Choroid plexus epithelial cell (primary cell): ENCODE measurements at regions not wholly inside any gene's neighbourhood (a gene's known extent, or its start where the extent isn't known, plus 50 kb on each side); places are given as distances from the start of the nearest gene placed in this dataset.

Experiments
- DNase-seq: peaks from one replicate; pipeline ENCODE4 v3.0.0-alpha.2; 2010; ENCODE audit warnings: low read depth
- H3K4me3 ChIP-seq: 2 replicates; pipeline ENCODE4 v1.5.1; 2011; ENCODE audit warnings: low read depth, mild to moderate bottlenecking, control low read depth, low read length, moderate library complexity
- TF ChIP-seq, protein P1 (sequence below): conservative IDR thresholded peaks from 2 replicates; pipeline ENCODE4 v1.5.1; 2011; ENCODE audit warnings: low read depth, mild to moderate bottlenecking, control low read depth, inconsistent platforms, low read length, moderate library complexity

DNA sequence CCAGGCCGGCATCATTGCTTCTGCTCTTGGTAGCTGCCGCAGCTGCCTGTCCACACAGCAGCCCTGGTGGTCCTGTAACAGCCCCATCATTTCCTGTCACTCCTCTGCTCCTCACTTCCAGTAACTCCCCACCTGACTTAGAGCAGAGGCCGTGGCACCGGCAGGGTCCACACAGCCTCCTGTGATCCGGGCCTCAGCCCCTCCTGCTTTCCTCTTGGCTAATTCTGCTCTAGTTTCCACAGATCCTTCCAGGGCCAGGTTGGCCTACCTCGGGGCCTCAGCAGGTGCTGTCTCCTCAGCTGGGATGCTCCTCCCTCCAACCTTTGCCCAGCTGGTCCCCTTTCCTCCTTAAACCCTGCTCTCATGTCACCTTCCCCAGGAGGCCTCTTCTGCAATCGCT, 80.2 kb downstream of the FZD10 start:
- TF ChIP-seq, protein P1, sequence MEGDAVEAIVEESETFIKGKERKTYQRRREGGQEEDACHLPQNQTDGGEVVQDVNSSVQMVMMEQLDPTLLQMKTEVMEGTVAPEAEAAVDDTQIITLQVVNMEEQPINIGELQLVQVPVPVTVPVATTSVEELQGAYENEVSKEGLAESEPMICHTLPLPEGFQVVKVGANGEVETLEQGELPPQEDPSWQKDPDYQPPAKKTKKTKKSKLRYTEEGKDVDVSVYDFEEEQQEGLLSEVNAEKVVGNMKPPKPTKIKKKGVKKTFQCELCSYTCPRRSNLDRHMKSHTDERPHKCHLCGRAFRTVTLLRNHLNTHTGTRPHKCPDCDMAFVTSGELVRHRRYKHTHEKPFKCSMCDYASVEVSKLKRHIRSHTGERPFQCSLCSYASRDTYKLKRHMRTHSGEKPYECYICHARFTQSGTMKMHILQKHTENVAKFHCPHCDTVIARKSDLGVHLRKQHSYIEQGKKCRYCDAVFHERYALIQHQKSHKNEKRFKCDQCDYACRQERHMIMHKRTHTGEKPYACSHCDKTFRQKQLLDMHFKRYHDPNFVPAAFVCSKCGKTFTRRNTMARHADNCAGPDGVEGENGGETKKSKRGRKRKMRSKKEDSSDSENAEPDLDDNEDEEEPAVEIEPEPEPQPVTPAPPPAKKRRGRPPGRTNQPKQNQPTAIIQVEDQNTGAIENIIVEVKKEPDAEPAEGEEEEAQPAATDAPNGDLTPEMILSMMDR = no peak
- no peak overlapping the region for H3K4me3 ChIP-seq
- no peak for DNase-seq

DNA sequence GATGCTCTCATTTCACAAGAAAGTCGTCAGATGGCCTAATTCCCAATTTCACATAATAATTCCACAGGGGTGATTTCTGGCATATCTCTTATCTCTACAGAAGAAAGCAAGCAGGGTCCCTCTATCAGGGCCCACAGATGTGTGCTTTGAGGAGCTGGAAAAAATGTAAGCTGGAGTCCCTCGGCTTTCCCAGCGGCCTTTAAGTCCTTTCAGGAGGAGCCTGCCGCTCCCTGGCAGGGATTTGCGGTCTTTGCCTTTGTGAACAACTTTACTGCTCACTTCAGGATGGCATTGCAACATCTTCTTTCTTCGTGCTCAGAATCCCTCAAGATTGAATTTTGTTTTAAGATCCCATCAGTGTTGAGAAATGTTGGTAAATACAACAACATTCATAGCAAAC, 83.0 kb downstream of the FZD10 start:
- DNase-seq = no peak
- TF ChIP-seq, protein P1 = no peak
- no peak overlapping the region for H3K4me3 ChIP-seq

DNA sequence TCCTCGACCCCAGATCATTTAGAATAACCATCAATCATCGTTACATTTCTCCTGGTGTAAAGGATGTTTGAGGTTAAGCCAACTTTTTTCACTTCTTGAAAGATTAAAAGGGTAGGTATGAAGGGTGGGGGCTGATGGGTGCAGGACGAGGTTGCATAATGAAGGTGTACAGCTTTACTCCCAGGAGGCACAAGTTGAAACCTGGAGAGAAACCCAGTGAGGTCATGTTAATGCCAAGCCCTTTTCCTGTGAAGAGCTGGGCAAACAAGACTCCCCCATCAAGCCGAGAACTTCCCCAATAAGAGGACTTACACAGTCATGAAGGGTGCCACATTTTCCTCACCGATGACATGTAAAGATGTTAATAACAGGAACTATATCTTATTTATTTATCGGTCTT, 84.3 kb downstream of the FZD10 start:
- TF ChIP-seq, protein P1 = no peak
- no peak overlapping the region for H3K4me3 ChIP-seq
- DNase-seq = no peak

DNA sequence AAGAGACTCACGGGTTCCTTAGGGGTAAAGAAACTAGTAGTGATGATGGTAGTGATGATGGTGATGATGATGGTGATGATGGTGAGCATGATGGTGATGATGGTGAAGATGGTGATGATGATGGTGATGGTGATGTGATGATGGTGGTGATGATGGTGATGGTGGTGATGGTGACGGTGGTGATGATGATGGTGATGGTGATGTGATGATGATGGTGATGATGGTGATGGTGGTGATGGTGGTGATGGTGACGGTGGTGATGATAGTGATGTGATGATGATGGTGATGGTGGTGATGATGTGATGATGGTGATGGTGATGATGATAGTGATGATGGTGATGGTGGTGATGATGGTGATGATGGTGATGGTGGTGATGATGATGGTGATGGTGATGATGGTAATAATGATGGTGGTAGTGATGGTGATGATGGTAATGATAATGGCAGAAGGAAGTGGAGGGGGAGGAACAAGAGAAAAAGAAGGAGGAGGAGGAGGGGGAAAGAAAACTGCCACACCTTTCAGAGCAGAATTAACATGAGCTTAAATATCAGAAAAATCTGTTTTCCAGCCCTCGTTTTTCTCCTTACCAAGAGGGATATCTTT, 85.5 kb downstream of the FZD10 start:
- no peak for DNase-seq
- TF ChIP-seq, protein P1 = no peak
- no peak overlapping the region for H3K4me3 ChIP-seq

DNA sequence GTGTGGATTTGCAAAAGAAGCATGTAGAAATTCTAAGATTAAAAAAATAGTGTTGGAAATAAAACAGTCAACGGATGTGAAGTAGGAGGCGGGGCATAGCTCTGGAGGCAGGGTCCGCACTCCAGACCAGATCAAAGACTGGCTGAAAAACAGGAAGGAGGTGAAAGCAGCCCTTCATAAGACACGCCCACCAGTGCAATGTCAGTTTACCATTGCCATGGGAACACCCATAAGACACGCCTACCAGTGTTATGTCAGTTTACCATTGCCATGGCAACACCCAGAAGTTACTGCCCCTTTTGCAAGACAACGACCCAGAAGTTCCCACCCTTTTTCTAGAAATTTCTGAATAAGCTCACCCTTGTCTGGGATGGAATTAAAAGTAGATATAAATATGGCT, 87.1 kb downstream of the FZD10 start:
- TF ChIP-seq, protein P1 = no peak
- DNase-seq = no peak

DNA sequence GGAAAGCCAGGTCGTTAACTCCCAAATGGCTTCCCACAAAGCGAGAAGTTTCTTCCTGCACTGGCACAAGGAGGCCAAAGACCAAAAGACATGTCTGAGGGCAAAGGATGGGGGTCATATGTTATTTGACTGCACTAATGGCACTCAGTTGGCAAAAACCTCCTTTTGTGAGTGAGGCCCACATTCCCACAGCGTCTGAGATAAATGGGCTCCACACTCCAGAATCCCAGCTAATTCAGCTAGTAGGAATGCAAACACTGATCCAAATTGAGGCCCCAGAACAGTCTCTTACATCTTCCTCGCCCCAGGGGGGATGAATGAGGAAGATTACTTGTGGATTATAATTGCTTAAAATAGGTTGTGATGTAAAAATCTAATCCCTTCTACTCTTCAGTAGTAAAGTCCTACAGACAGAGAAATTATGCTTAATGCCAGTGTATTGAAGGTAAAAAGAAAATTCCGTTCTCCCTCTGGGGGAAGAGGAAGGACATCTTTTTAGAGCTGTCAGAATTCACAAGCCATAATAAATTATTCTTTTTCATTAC, 86.4 kb upstream of the PIWIL1 start:
- TF ChIP-seq, protein P1 = no peak
- DNase-seq = no peak
- H3K4me3 ChIP-seq = no peak overlapping the region

More for the DNA sequence above, 87.1 kb downstream of the FZD10 start:
- no peak overlapping the region for H3K4me3 ChIP-seq

DNA sequence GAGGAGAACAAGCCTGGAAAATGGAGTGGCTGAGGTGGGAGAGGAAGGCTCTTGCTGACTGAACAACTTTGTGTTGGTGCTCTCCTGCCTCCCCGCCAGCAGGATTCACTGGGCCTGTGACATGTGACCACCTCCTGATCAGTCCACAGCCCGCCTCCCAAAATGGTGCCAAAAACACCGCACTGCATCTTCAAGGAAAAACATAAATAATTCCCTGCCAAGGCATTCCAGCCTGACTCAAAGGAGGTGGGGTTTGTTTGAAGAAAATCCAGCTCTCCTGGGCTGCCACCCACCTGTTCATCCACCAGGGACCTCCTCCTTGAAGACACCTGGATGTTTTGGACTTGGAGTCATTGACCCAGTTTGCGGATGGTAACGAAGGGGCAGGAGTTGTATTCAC, 83.8 kb upstream of the PIWIL1 start:
- no peak for DNase-seq
- no peak overlapping the region for H3K4me3 ChIP-seq
- TF ChIP-seq, protein P1 = no peak
